Inflammatory macrophage treated with lipopolysaccharide for 1 hour (primary cell): ENCODE measurements at regions not wholly inside any gene's neighbourhood (a gene's known extent, or its start where the extent isn't known, plus 50 kb on each side); places are given as distances from the start of the nearest gene placed in this dataset.
"Not testable (repeated sequence)": the region's sequence is repeated elsewhere in the genome, so short reads cannot be mapped to it uniquely, and the experiment has no call there.

Experiments
- DNase-seq, 2 donors: peaks; one replicate each; pipeline ENCODE4 v3.0.0-alpha.2; 2020 to 2022

DNA sequence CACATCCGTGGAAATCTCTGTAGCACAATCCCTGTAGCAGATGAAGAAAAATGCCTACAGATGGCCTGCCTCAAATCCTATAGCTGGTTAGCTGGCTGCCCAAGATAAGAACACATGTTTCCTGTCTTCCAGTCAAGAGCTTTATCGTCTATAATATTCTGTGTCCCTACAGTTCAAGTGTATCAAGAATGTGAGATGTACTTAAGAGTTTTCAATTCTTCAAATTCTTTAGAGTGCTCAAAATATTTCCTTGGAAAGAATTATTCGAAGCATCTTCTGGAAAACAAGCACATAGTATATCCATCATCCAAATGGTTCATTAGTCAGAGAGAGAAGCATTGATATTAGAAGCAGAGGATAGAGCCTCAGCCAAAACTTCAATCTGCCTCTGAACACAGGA, 239.8 kb downstream of the COG6 start:
- no peak for DNase-seq

DNA sequence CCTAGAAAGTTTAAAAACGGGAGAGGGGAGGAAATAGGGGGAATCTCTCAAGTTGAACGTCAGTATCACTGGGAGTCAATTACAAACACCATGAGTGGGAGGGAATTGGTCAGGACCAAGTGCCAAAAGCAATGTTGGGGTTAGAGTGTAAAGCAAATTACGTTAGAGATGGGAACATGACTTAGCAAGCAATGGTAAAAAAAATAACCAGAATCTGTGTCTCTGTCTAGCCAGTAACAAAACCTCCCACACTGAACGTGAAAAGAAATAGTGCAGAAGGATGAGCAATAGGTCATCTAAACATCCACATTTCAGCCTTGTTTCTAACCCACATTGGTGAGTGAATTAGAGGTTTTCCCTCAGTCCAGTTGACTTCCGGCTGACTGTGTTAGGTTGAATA, 242.2 kb downstream of the COG6 start:
- DNase-seq: no peak

DNA sequence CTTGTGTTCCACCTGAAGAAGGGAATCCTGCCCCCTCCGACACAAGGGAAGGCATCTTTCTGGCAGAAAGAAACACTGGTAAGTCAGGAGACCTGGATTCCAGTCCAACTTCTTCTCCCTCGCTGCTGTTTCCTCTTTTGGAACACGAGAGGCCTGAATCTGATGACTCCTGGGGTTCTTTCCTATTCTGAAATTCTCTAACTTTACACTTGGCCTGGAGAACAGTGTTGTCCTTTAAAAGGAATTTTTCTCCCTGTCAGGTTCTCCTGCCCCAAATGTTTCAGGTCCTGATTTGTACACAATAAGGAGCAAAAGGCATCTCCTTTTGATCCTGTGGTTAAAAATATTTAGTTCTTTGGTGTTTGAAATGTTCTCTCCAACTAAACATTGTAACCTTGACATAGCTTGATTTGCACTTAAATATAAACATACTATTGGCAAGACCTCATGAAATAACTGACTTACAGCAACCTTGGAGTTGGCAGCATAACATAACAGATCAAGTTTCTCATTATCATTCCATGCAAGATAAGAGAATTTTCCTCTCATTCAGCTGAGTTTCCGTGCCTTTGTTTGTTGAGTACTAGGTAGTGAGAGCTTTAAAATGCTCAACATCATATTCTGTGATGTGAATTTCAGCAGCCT, 244.8 kb downstream of the COG6 start:
- no peak for DNase-seq

DNA sequence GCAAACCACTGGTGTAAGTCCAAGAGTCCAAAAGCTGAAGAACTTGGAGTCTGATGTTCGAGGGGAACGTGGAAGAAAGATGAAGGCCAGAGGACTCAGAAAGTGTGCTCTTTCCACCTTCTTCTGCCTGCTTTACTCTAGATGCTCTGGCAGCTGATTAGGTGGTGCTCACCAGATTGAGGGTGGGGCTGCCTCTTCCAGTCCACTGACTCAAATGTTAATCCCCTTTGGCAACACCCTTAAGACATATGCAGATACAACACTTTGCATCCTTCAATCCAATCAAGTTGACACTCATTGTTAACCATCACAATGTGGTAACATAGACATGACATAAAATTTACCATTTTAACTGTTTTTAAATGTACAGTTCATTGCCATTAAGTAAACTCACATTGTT, 249.5 kb downstream of the COG6 start:
- DNase-seq: no peak

DNA sequence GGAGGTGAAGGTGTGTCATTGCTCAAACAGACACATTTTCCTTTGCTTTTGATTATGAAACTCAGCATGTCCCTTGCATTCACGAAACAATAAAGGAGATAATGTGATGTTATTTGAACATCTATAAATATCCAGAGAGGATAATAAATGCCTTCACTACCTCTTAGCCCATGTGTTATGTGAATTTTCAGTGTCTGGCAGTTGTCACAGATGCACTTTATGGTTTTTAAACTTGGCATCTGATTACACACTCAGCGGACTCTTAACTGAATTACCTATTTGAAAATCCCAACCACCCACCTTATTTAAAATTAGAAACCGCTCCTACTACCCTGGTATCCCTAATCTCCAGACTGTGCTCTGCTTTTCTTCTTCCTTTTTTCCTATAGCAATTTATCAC, 254.2 kb downstream of the COG6 start:
- no peak for DNase-seq

DNA sequence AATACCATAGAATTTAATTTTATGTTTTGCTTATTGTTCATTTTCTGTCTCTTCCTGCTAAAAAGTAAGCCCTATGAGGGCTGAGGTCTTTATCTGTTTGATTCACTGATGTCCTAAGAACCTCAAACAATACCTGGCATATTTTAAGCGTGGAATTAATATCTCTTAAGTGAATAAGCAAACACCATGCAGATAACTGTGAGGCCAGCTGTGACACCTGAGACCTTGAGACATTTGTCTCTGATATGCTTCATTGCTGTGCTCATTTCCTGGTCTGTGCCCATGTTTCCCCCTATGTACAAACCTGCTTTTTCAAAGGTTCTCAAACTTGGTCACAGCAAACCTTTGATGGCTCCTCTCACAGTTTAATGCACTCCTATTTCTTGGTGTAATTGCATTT, 254.6 kb downstream of the COG6 start:
- no peak for DNase-seq

DNA sequence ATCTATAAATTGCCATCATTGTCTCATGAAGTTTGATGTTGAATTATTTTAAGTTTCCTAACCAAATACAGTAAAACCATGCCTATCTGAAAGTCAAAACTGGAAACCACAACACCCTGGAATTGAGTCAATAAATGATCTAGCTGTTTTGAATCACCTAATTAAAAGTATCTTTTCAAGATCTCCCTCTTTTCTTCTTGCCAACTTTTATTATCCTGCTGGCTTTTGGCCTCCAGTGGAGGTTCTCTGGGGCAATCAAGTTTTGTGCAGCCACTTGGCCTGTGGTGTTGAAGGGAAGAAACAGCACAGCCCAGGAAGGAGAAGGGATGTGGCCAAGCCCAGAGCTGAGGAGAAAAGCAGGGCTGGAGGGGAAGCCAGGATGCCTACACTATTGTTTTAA, 255.4 kb downstream of the COG6 start:
- no peak for DNase-seq

DNA sequence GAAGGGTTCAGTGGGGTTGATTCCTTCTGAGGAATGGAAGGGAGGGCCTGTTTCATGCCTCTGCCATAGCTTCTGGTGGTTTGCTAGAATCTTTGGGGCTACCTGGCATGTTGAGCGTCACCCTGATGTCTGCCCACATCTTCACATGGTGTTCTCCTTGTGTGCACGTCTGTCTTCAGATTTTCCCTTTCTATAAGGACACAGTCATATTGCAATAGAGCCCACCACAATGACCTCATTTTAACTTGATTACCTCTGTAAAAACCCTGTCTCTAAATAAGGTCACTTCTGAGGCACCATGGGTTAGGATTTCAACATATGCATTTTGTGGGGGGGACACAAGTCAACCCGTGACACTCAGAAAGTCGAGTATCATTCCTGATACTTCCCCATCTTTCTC, 257.9 kb downstream of the COG6 start:
- no peak for DNase-seq

DNA sequence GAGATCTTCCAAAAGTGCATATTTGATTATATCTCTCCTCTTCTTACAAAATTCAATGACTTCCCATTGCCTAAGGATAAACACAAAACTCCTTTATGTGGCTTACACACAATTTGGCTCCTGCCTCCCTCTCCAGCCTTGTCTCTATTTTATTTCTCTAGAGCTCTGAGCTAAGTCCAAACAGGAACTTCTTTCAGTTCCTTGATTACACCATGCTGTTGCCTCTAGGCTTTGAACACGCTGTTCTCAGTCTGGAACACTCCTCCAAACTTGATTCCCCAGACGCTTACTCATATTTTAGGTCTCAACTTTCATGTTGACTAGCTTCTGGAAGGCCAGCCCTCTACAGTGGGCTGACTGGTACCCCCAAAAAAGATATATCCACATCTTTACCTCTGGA, 258.5 kb downstream of the COG6 start:
- no peak for DNase-seq

DNA sequence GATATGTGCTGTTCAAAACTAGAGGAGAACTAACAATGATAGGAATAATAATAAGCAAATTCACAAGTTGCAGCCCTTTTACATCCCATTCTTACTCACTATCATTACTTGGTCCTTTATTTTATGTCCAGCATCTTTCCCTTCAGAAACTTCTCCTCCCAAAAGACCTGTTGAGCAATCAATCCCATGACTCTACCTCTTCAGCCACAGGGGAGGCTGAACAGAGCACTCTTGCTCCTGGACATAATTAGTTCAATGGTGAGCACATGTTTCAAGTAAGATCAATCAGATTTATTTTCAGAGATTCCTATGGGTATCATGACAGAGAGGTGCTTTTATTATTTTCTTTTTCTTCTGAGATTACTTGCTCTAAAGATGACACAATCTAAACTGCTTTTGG, 260.0 kb downstream of the COG6 start:
- DNase-seq: no peak

DNA sequence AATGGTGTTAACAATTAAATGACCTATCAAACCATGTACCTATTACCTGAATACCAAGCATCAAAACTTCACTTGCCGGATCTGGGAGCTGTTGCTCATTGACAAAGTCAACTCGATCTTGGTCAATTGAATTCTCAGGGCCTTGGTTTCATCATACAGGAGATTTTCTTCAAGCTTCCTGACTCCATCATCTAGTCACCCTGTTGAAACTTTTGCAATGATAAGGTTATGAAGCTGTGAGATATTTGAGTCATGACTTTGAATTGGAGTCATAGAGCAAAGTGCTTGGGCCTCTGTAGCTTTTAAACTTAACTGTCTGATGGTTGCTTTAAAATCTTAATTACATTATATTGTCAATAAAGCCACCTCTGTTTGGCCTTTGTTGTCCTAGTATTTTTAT, 260.9 kb downstream of the COG6 start:
- DNase-seq: no peak

DNA sequence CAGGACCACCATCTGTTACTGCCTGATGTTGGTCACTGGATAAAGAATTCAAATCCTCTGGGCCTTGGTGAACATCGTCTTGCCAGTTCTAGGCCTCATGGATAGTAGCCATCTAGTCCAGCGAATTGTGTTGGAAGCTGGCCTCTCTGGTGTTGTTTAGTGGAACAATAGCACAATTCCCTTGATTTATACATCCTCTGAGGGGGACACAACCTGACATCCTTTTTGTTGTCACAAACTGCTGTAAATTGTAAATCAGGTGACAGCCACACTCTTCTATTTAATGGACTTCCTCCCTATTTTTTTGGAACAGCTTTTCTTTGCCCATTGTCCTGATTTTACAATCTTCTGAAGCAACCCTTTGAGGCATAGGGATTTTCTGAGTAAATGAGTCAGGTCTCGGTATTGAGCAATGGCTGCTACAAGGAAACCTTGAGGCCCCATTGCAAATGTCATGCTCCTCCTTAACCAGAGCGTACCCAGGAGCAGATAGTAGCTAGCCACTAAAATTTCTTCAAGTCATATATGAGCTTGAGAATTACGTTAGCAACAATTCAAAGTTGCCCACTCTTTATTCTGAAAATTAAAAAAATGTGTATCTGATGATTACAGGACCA, 263.3 kb downstream of the COG6 start:
- DNase-seq: peak in 1 of 2 donors; percentile 4

DNA sequence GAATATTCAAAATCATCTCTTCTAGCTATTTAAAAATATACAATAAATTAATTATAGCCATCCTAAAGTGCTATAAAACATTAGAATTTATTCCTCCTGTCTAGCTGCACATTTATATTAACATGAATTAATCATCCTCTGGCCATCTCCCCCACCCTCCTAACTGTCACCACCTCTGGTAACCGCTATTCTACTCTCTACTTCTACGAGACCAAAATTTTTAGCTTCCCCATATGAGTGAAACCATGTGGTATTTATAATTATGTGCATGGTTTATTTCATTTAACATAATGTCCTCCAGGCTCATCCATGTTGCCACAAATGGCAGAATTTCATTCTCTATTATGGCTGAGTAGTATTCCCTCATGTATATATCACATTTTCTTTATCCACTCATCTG, 265.2 kb downstream of the COG6 start:
- no peak for DNase-seq

DNA sequence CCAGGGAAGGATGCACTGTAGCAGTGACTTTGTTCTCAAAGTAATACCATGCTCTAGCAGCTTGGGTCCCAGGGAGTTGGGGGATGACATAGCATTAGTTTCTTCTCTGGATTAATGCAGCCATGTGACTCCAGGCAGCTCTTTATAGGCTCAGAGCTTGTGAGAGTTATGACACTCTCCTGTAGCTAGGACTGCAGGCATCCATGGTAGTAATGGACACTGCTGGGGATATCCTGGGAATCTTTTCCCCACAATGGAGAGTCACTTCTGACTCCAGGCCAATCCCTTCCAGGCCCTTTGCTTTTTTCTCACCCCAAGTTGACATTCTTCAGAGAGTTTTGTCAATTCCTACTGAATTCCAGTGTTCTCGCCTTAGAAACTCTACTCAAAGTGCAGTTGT, 270.9 kb downstream of the COG6 start:
- DNase-seq: no peak

DNA sequence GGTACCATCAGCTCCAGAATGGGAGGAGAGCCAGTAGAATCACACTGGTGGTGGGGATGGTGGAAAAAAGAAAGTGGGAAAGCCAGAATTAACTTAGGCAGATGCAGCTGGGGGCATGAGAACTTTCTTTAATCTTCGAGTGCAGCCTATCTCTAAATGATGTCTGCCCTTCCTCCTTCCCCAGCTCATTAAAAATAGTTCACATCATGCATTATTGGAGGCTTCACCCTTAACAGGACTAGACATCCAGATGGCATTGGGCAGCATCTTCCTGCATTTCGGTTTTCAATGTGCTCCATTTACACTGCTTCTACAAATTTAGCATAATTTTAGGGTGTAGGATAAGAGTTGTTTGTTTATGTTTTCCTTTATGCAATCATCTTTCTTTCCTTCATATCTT, 272.8 kb downstream of the COG6 start:
- no peak for DNase-seq

DNA sequence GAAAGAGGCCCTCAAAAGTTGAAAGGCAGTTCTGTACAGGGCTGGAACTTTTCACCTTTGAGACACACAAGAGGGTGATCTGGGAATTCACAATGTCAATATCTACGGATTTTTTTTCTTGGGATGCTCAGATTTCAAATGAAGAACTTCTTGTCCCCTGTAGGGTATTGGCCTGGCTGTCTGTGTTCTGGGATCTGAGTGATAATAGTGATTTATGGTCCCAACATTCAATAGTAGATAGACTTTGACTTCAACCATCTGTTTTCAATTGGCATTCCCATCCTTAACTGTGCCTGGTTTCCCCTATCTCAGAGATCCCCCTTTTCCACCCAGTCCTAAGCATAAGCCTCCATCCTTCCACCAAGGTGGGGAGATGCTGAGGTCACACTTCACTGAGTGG, 274.1 kb downstream of the COG6 start:
- DNase-seq: no peak

DNA sequence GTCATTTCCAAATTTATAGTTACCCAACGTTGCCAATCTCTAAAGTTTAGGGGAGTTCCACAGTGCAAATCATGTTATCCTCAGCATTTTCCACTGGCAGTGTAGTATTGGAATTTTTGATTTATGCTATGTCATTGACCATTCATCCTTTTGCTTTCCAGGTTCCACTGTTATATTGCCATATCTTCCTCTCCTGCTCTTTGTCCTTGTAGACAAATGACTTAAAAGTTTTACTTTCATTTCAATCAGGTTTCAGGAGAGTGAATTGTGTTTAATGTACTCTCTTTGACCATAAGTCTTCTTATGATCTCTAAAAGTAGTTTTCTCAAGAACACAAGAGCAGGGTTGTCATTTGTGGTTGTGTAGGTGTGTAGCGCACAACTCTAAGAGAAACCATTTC, 274.6 kb downstream of the COG6 start:
- no peak for DNase-seq

DNA sequence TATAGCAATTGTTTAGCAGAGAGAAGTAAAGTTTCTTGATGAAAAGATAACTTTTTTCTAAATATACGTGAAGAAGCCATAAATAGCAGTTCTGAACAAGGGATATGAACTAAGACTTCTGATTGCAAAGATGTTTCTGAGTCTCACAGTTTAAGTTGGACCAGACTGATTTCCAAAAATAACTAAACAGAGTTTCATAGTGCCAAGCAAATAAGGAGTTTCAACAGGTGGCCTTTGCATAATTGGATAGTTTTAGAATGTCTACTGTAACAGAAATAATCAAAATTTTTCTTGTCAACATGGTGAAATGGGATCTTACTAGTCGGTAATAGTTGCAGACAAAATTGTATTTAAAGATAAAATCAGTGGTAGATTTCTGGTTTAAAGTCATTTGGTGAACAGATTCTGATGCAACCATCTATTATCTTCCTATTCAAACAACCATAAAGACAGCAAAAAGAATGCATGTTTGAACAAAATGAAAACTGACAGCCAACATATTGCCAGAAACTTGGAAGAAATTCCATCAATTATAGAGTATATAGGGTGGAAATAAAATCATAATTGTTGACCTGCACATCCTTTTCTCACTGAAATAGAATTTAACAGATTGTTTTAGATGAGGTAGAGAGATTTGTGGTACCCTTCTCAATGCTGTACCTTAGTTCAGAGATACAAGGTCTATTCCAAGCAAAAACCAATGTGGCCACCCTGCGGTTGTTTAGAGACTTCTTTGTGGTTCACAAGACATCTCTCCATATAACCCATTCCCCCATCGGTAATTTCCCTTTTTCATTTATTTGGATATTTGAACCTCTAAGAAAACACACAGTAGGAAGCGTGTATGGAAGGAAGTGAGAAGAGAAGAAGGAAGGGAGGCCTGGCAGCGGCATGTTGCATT, 275.3 kb downstream of the COG6 start:
- DNase-seq: no peak

DNA sequence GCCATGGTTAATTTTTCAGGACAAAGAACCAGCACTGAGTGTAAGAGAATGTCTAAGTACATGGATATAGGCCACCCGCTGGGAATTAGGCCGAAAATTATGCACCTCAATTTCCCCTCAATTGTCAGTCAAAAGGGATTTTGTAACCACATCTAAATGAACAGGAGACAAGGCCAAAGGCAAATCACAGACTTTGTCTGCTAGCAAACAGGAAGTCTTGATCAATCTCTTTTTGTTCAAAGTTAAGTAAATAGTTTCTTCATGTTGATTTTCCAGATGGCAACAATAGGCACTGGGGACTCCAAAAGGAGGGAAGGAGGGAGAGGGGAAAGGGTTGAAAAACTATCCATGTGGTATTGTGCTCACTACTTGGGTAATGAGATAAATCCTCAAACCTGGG, 276.0 kb downstream of the COG6 start:
- no peak for DNase-seq

DNA sequence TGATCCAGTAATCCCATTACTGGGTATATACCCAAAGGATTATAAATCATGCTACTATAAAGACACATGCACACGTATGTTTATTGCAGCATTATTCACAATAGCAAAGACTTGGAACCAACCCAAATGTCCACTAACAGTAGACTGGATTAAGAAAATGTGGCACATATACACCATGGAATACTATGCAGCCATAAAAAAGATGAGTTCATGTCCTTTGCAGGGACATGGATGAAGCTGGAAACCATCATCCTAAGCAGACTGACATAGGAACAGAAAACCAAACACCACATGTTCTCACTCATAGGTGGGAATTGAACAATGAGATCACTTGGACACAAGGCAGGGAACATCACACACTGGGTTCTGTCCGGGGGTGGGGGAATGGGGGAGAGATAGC, 277.1 kb downstream of the COG6 start:
- not testable (repeated sequence) for DNase-seq

DNA sequence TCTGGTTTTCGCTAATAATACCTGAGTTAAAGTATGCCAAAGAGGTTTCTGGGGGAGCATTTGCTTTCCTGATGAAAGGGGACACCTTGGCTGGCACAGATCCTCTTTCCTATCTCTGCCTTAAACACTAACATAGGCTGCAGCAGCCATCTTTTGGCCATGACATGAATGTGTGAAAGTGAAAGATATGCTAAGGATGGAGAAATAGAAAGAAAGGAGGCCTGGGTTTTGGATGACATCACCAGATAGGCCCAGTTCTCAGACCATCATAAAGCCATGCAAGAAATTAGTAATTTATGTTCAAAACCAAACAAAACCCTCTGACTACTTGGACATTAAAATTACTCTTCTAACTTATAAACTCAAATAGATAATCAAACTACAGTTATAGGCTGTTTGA, 279.7 kb downstream of the COG6 start:
- no peak for DNase-seq

DNA sequence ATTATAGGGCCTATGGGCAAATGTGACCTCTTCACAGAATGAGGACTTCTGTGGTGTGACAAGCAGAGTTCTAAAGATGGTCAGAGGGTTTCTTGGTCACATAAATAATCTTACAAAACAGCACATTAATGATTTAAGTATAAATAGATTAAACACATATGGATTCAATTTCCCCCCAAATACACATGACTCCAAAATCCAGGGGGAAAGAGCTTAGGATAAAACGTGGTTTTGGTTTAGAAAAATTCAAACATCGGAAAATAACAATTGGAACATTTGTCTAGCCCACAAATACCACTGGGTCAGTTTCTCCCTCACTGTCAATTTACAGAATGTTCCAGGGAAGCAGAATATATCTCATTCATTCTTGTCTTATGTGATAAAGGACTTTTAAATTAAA, 283.1 kb downstream of the COG6 start:
- no peak for DNase-seq

DNA sequence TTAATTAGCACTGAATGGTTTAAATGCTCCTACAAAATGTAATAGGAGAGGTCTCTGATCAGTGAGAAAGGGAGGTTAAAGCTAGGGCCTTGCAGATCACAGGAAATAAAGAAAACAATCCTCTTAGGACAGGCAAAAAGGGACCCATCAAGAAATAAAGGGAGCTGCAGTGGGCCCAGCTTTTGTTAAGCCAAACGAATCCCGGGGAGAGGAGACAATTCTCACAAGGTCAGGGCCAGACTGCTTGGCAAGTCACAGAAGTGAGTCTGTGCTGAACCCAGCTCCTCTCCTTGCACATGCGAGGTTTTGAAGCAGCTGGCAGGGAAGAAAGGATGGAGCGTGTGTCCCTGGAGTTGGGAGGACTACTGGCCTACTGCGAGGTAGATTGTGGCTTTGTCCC, 285.8 kb downstream of the COG6 start:
- no peak for DNase-seq

DNA sequence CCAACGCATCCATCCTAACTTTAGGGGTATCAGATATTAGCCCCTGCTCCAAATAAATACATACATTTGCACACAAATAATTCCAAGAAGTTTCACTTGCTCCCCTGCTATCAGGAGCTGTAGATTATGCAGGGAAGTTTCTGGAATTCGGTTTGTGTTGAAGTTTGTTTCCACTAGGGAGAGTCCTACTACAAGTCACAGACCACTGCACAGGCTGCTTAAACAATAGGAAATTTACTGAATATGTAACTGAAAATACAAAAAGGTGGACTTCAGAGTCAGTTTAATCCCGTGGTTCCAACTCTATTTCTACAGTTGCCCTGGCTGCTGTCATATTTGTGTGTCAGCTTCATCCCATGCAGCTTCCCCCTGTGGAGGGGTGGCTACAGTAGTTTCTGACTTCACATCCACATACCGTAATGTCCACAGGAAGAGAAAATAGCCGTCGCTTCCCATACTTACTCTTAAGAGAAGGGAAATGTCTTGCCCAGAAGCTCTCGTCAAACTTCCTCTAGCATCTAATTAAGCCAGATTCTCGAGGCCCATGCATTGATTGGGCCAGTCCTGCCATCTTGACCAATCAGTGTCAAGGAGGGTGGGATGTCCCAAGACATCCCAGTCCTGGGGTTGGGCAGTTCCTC, 286.6 kb downstream of the COG6 start:
- DNase-seq: no peak
